ENCODE measurements at regions not wholly inside any gene's neighbourhood (a gene's known extent, or its start where the extent isn't known, plus 50 kb on each side); places are given as distances from the start of the nearest gene placed in this dataset.

DNA sequence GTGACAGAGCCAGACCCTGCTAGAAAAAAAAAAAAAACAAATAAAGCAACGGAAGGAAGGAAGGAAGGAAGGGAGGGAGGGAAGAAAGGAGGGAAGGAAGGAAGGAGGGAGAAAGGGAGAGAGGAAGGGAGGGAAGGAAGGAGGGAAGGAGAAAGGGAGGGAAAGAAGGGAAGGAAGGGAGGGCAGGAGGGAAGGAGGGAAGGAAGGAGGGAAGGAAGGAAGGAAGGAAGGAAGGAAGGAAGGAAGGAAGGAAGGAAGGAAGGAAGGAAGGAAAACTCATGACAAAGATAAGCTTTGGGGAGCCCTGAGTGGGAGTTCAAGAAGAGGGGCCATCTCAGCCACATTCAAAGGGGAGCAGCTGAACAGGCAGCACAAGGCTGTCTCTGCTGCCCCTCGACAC is 124.7 kb upstream of the MGMT start:
- TF ChIP-seq, protein P1, sequence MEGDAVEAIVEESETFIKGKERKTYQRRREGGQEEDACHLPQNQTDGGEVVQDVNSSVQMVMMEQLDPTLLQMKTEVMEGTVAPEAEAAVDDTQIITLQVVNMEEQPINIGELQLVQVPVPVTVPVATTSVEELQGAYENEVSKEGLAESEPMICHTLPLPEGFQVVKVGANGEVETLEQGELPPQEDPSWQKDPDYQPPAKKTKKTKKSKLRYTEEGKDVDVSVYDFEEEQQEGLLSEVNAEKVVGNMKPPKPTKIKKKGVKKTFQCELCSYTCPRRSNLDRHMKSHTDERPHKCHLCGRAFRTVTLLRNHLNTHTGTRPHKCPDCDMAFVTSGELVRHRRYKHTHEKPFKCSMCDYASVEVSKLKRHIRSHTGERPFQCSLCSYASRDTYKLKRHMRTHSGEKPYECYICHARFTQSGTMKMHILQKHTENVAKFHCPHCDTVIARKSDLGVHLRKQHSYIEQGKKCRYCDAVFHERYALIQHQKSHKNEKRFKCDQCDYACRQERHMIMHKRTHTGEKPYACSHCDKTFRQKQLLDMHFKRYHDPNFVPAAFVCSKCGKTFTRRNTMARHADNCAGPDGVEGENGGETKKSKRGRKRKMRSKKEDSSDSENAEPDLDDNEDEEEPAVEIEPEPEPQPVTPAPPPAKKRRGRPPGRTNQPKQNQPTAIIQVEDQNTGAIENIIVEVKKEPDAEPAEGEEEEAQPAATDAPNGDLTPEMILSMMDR (IDR thresholded peaks at IDR 0.05): no peak
- Mint-ChIP-seq H3K9me3 (peaks cover 75% of the 10 kb centered on the region), H3K27me3 (ENCODE audit: insufficient read depth) (peaks cover 4% of the 10 kb centered on the region; the same call in 1 of the 2 replicates), H3K4me3 (no peak overlapping the region), H3K36me3 (ENCODE audit: low read depth) (0 out of 2 replicates have a peak, but pooled peaks cover 7% of the 10 kb centered on the region), H3K4me1 (ENCODE audit: low read depth) (no peaks in the 10 kb centered on the region), H3K27ac (no peak overlapping the region)
- no peak for DNase-seq

DNA sequence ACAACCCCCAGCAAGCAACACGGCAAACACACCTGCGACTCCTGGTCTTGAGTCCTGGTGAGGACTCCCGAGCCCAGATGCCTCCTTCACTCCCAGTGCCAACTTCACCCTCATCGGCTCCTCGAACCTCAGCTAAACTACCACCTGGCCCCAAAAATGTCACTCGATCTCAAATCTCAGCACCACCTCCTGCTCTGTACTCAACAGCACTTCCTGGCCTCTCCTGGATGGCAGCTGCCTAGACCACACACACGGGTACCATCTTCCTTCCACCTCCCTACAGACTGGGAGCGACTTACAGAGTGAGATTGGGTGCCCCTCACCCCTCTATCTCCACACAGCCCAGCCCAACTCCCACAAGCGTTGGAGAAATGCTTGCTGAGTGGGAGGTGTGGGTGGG is 123.9 kb upstream of the MGMT start:
- DNase-seq: no peak
- TF ChIP-seq, protein P1 (IDR thresholded peaks at IDR 0.05): no peak
- H3K27me3 Mint-ChIP-seq (ENCODE audit: insufficient read depth): peaks cover 2% of the 10 kb centered on the region; the same call in 1 of the 2 replicates
- no peaks in the 10 kb centered on the region for H3K4me1 Mint-ChIP-seq (ENCODE audit: low read depth)
- 0 out of 2 replicates have a peak, but pooled peaks cover 7% of the 10 kb centered on the region for H3K36me3 Mint-ChIP-seq (ENCODE audit: low read depth)
- peaks cover 72% of the 10 kb centered on the region for H3K9me3 Mint-ChIP-seq
- H3K27ac Mint-ChIP-seq: no peak overlapping the region
- H3K4me3 Mint-ChIP-seq: no peak overlapping the region

DNA sequence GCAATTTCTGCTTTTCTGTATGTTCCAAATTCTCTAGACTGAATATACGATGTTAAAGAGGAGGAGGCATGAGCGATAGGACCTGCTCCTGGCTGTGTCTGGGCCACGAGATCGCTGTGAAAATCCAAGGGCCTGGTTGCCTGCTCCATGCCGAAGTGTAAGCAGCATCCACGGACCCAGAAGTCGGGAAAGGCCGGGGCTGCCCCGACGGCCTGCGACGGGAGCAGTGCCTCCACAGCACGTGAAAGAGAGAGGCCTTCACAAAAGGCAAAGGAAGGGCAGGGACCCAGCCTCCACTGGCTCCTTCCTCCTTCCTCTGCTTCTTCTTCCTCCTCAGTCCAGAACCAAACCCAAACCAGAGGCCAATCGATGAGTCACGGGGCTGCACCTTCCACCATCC is 122.9 kb upstream of the MGMT start:
- DNase-seq: no peak
- Mint-ChIP-seq H3K27me3 (ENCODE audit: insufficient read depth) (no peaks in the 10 kb centered on the region; the same call in 1 of the 2 replicates), H3K4me1 (ENCODE audit: low read depth) (no peaks in the 10 kb centered on the region), H3K4me3 (no peak overlapping the region), H3K27ac (no peak overlapping the region), H3K36me3 (ENCODE audit: low read depth) (0 out of 2 replicates have a peak, but pooled peaks cover 7% of the 10 kb centered on the region), H3K9me3 (peaks cover 68% of the 10 kb centered on the region)
- TF ChIP-seq, protein P1 (IDR thresholded peaks at IDR 0.05): no peak

DNA sequence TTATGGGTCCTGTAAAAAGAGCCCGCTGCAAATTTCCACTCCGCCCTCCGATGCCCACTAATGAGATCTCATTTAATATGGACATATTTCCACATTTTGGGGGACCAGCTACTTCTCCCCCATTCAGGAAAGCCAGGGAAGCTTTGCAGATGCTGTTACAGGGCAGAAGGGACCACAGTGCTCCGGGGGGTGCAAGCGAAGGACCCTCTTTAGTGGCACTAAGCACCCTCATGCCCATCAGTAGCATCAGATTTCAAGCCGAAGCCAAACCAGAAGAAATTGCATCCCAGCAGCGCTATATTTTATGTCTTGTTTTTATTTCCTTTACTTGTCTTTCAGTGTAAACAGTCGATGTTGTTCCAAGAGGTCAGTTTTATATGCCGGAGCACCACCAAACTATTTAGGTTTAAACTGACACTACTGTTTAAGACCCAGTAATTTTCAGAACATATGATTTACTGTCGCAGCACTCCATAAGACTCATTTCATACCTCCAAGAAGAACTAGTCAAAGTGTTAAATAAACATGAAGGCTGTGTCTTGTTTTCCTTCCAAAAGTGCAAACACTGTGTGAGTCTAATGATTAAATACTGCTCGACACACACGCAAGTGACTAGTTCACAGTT is 122.2 kb upstream of the MGMT start:
- no peak for DNase-seq
- Mint-ChIP-seq H3K9me3 (peaks cover 66% of the 10 kb centered on the region), H3K36me3 (ENCODE audit: low read depth) (0 out of 2 replicates have a peak, but pooled peaks cover 7% of the 10 kb centered on the region), H3K4me1 (ENCODE audit: low read depth) (no peaks in the 10 kb centered on the region), H3K27ac (no peak overlapping the region), H3K4me3 (no peak overlapping the region), H3K27me3 (ENCODE audit: insufficient read depth) (no peaks in the 10 kb centered on the region)
- TF ChIP-seq, protein P1 (IDR thresholded peaks at IDR 0.05): no peak

DNA sequence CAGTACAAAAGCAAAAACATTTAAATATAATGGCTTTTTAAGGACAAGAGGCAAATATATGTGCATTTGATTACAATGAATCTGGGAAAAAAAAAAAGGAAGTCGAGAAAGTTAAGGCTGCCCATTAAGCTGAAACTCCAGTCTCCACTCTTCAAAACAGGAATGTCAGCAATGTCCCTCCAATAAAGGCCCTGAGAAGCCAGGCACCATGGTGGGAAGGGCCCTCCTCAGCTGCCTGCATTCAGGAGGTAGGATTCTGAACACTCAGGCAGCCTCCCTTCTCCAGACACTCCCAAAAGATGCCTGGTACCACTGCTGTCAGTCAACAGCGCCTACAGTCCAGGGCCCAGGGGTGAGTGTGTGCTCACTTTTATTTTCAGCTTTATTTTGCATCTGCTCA is 121.3 kb upstream of the MGMT start:
- no peak overlapping the region for H3K4me3 Mint-ChIP-seq
- DNase-seq: no peak
- H3K4me1 Mint-ChIP-seq (ENCODE audit: low read depth): no peaks in the 10 kb centered on the region
- 0 out of 2 replicates have a peak, but pooled peaks cover 7% of the 10 kb centered on the region for H3K36me3 Mint-ChIP-seq (ENCODE audit: low read depth)
- TF ChIP-seq, protein P1 (IDR thresholded peaks at IDR 0.05): no peak
- H3K9me3 Mint-ChIP-seq: peaks cover 68% of the 10 kb centered on the region
- H3K27me3 Mint-ChIP-seq (ENCODE audit: insufficient read depth): no peaks in the 10 kb centered on the region; the same call in 1 of the 2 replicates
- no peak overlapping the region for H3K27ac Mint-ChIP-seq

All from HFFc6 (cell line).